ENCODE measurements at regions not wholly inside any gene's neighbourhood (a gene's known extent, or its start where the extent isn't known, plus 50 kb on each side); places are given as distances from the start of the nearest gene placed in this dataset.
A peak's percentile ranks its signal among the peaks of the same experiment; 100 is the strongest.

DNA sequence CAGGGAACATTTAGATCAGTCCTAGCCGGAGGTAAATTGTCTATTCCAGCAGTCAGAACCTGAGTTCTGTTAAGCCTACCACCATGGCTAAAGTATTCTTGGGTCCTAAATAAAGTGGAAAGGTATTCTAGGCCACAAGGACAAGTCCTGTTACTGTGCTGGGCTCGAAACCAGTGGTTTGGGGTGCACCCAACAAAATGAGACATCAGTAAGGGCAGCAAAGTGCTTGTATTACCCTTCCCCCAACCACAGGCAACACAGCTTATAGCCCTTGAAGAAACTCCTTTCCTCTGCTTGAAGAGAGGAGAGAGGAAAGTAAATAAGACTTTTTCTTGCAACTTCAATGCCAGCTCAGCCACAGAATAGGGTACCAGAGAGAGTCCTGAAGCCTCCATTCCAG lies 1345.6 kb downstream of the PCDH18 start:
- H3K9me2 ChIP-seq (ENCODE audit: low read depth, low read length) = no peaks in the 10 kb centered on the region
- no peak overlapping the region for H2AFZ ChIP-seq (ENCODE audit: low read length)
- H3K4me1 ChIP-seq (ENCODE audit: insufficient read depth, low read length, severe bottlenecking) = no peaks in the 10 kb centered on the region
- no peaks in the 10 kb centered on the region for H3K79me2 ChIP-seq (ENCODE audit: insufficient read depth, low read length)
- no peak overlapping the region for H3K4me3 ChIP-seq (ENCODE audit: low read depth, low read length, poor library complexity, severe bottlenecking)
- H3K9me3 ChIP-seq (ENCODE audit: low read length) = no peaks in the 10 kb centered on the region
- no peaks in the 10 kb centered on the region for H3F3A ChIP-seq (ENCODE audit: insufficient read depth, low read length)
- H3K27me3 ChIP-seq (ENCODE audit: insufficient read depth, low read length) = no peaks in the 10 kb centered on the region
- no peak overlapping the region for H3K9ac ChIP-seq (ENCODE audit: low read length)
- H3K4me2 ChIP-seq (ENCODE audit: low read length) = no peak overlapping the region
- H4K20me1 ChIP-seq (ENCODE audit: insufficient read depth, low read length) = no peaks in the 10 kb centered on the region
- H3K27ac ChIP-seq (ENCODE audit: low read depth, low read length, poor library complexity, severe bottlenecking) = no peak overlapping the region
- no peaks in the 10 kb centered on the region for H3K36me3 ChIP-seq (ENCODE audit: insufficient read depth, low read length)
- TF ChIP-seq, protein P1, sequence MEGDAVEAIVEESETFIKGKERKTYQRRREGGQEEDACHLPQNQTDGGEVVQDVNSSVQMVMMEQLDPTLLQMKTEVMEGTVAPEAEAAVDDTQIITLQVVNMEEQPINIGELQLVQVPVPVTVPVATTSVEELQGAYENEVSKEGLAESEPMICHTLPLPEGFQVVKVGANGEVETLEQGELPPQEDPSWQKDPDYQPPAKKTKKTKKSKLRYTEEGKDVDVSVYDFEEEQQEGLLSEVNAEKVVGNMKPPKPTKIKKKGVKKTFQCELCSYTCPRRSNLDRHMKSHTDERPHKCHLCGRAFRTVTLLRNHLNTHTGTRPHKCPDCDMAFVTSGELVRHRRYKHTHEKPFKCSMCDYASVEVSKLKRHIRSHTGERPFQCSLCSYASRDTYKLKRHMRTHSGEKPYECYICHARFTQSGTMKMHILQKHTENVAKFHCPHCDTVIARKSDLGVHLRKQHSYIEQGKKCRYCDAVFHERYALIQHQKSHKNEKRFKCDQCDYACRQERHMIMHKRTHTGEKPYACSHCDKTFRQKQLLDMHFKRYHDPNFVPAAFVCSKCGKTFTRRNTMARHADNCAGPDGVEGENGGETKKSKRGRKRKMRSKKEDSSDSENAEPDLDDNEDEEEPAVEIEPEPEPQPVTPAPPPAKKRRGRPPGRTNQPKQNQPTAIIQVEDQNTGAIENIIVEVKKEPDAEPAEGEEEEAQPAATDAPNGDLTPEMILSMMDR (IDR thresholded peaks at IDR 0.05; ENCODE audit: low read length) = no peak
- TF ChIP-seq EZH2 (IDR thresholded peaks at IDR 0.05; ENCODE audit: borderline replicate concordance, low read length) = no peak

DNA sequence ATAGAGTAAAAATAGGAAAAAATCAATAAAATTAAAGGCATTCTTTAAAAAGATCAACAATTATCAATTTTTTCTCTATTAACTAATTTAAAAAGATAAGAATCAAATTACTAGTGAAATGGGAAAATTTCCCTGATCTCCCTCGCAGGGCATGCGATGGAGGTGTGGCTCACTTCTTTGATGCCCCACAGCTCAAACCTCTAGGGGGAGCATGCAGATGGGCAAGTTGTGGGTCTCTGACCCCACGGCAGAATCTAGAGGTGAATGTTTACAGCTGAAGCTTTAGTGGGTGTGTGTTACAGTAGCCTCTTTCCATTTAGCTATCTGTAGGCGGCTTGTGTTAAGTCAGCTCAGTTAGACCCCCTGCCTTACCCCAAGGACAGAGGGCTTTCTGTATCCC lies 1348.8 kb downstream of the PCDH18 start:
- Histone ChIP-seq H4K20me1 (ENCODE audit: insufficient read depth, low read length) (no peaks in the 10 kb centered on the region), H3K9me2 (ENCODE audit: low read depth, low read length) (no peaks in the 10 kb centered on the region), H3K79me2 (ENCODE audit: insufficient read depth, low read length) (no peaks in the 10 kb centered on the region), H3F3A (ENCODE audit: insufficient read depth, low read length) (no peaks in the 10 kb centered on the region), H3K9ac (ENCODE audit: low read length) (no peak overlapping the region), H3K36me3 (ENCODE audit: insufficient read depth, low read length) (no peaks in the 10 kb centered on the region), H2AFZ (ENCODE audit: low read length) (no peak overlapping the region), H3K4me2 (ENCODE audit: low read length) (no peak overlapping the region), H3K27ac (ENCODE audit: low read depth, low read length, poor library complexity, severe bottlenecking) (no peak overlapping the region), H3K4me1 (ENCODE audit: insufficient read depth, low read length, severe bottlenecking) (no peaks in the 10 kb centered on the region), H3K4me3 (ENCODE audit: low read depth, low read length, poor library complexity, severe bottlenecking) (no peak overlapping the region), H3K27me3 (ENCODE audit: insufficient read depth, low read length) (no peaks in the 10 kb centered on the region), H3K9me3 (ENCODE audit: low read length) (no peaks in the 10 kb centered on the region)
- TF ChIP-seq EZH2 (IDR thresholded peaks at IDR 0.05; ENCODE audit: borderline replicate concordance, low read length) = no peak
- TF ChIP-seq, protein P1 (IDR thresholded peaks at IDR 0.05; ENCODE audit: low read length) = 0 out of 2 replicates have a peak, but pooled peaks have one; percentile 22

- Histone ChIP-seq H3F3A (ENCODE audit: insufficient read depth, low read length) (no peaks in the 10 kb centered on the region), H3K79me2 (ENCODE audit: insufficient read depth, low read length) (no peaks in the 10 kb centered on the region), H3K9ac (ENCODE audit: low read length) (no peak overlapping the region), H3K9me3 (ENCODE audit: low read length) (no peaks in the 10 kb centered on the region), H2AFZ (ENCODE audit: low read length) (no peak overlapping the region), H3K27ac (ENCODE audit: low read depth, low read length, poor library complexity, severe bottlenecking) (no peak overlapping the region), H3K4me1 (ENCODE audit: insufficient read depth, low read length, severe bottlenecking) (no peaks in the 10 kb centered on the region), H3K36me3 (ENCODE audit: insufficient read depth, low read length) (no peaks in the 10 kb centered on the region), H4K20me1 (ENCODE audit: insufficient read depth, low read length) (no peaks in the 10 kb centered on the region), H3K27me3 (ENCODE audit: insufficient read depth, low read length) (no peaks in the 10 kb centered on the region), H3K9me2 (ENCODE audit: low read depth, low read length) (no peaks in the 10 kb centered on the region), H3K4me2 (ENCODE audit: low read length) (no peak overlapping the region), H3K4me3 (ENCODE audit: low read depth, low read length, poor library complexity, severe bottlenecking) (no peak overlapping the region)
- TF ChIP-seq, protein P1 (IDR thresholded peaks at IDR 0.05; ENCODE audit: low read length) = no peak
- no peak for TF ChIP-seq EZH2 (IDR thresholded peaks at IDR 0.05; ENCODE audit: borderline replicate concordance, low read length)
Observed at GRCh38 chr4:136156947-136157346, 1375.3 kb downstream of the PCDH18 start.

All from OCI-LY1 (cell line).